HL-60/S4 treated with phorbol 12-myristate 13-acetate at 8.2 ng/mL for 4 days and 3 days (cell line): ENCODE measurements at regions not wholly inside any gene's neighbourhood (a gene's known extent, or its start where the extent isn't known, plus 50 kb on each side); places are given as distances from the start of the nearest gene placed in this dataset.

Experiments used
- in situ Hi-C: fragments of 300-500 bp; cut with MboI; formaldehyde crosslinking; loops from 2 replicates; pipeline ENCODE4 v1.15.0; 2022; ENCODE audit warnings: low sequenced_read_pairs

DNA sequence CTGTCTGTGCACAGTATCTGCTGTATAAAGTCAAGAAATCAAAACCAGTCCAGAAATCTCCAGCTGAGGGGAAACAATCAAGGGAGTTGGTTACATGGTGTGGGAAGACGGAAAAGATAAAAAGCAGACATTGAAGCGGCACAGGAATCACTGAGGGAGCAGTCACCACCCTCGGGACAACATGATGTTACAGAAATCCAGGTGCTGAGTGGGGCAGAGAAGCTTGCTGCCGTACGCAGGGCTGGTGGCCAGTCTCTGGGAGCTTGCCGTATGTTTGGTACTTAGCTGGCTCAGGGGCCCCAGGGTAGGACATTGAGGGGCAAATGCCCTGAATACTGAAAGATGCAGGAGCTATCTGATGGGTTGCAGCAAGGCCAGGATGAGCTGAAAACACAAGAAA is 237.9 kb downstream of the EDEM1 start:
- in situ Hi-C loops, result no loop called here

DNA sequence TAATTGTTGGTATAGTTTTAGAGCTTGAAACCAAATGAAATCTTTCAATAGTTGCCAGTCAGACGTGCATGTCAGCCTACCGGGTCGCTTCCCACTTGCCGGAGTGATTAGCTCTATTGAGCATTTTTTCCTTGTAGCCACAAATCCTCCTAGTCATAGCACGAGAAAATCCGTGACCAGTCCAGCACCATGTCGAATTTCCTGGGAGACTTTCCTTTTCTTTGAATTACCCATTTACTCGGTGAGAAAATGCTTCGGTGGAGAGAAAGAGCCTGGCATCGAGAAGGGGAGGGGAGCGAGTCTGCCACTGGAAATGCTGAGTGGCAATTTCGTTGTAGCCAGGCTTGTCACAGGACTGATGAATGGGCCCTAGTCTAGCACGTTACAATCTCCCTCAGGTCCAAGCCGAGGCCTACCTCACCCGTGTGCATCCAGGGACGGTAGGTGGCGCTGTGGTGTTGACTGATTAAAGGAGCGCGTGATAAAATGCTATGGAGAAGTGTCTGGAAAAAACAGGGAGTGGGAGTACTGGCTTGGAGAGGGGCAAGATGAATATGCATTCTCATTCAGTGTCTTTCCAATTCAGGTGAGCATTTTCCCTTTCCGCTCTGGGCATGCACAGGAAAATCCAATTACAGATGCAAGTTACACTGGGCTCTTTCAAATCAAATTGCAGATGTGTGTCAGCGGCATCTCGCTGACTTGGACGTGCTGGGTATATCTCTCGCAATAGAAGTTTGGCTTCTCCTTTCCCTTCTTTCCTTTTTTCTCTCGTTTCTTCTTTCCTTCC is 238.8 kb downstream of the EDEM1 start:
- in situ Hi-C loops, result no loop called here

DNA sequence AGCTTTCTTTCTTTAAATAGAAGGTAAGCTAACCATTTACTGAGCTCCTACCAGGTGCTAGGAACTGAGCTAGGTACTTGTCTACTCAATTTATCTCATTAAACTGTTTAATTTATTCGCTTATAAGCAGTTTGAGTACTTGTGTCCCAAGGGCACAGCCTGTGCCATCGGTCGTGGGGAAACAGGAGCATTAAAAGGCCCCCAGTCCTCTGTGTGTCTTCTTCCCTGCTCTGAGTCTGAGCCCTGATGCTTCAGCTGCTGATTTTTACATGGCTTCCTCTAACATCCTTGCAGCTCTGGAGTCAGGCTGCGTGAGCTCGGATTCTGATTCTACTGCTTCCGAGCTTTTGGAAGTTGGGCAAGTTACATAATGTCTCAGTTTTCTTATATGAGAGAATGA is 239.5 kb downstream of the EDEM1 start:
- in situ Hi-C loops, result no loop called here

DNA sequence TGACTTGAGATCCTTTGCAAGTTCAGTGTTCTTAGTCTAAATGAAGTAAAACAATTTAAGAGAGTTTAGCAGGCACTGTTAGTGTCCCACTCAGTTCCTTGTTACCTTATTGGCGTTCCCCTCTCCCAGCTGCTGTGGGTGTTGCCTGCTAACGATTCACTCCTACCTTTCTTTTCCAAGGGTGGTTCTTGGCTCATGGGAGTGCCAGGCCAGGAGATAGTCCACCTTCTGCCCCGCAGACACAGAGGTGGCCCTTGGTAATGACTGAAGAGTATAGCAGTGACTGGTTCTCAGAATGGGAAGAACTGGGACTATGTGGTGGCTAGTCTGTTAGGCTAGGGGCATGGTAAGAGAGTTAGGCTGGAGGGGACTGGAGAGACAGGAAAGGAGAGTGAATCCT is 240.4 kb downstream of the EDEM1 start:
- in situ Hi-C loops, result no loop called here

DNA sequence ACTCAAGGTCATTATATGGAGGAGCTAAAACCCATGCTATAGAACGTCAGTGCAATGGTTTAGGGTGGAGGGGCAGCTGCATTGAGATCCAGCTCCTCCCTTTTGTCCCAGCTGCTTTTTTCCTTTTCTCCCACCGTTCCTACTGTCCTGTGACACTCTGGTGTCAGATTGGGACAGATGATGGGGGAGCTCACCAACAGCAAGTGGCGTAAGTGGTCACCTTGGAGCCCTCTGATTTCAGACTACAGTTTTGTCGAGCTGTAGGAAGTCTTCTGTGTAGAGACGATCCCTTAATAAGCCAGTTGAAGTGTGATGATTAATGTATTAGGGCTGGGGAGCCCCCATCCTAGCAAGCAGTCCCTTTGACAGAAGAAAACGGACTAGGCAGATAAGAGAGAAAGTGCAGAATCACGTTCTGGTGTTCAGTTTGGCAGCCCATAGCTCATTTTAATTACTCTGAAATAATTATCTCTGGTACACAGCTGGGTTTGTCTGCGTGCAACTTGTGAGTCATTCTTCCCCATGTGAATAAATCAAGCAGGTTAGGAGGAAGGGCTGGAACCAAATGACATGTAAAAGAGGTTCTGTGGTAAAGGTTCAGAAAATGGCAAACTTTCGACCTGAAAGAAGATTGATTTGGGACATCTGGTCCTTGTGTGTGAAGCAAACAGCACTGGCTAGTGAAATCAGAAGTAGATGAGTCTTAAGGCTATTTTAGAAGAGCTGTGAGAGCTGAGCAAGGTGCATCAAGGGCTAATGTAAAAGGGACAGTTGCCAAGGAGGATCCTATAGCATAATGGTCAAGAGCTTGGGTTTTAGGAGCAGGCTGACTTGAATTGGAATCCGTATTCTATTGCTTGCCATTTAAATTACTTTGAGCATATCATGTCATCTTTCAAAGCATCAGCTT is 241.4 kb downstream of the EDEM1 start:
- in situ Hi-C loops, result no loop called here

DNA sequence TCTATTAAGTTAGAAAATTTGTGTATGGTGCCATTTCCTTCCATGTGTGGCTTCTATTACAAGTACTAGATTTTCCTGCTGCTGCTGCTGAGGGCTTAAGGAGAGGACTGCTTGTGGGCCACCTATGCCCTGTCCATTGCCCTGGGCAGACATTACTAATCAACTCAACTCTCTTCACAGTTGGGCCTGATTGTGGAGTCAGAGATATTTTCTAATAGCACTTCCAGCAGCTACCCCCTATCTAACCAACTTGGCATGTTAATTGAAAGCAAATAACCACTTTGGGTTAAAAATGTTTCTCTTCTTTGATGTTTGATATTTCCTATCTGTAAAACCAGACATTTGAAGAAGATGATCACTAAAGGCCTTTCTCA is 242.0 kb downstream of the EDEM1 start:
- in situ Hi-C loops, result no loop called here

DNA sequence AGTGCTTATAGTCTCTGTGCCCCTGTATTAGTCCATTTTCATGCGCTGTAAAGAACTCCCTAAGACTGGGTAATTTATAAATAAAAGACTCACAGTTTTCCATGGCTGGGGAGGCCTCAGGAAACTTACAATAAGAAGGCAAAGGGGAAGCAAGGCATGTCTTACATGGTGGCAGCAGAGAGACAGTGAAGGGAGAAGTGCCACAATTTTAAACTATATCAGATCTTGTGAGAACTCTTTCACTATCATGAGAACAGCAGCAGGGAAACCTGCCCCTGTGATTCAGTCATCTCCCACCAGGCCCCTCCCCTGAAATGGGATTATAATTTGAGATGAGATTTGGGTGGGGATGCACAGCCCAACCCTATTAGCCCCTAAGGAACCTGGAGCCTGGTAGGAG is 243.2 kb downstream of the EDEM1 start:
- in situ Hi-C loops, result no loop called here

DNA sequence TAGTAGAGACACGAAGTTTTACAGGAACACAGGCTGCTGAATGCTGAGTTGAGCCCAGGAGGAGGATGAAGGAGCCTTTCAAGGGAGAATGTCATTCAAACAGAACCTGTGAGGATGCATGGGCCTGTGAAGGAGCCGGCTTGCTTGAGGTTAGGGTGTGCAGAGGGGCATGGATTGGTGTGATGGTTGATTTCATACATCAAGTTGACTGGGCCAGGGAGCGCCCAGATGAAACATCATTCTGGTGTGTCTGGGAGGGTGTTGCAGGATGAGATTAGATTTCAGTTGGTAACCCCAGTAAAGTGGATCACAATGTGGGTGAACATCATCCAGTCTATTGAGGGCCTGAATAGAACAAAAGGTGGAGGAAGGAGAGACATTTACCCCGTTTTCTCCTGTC is 243.6 kb downstream of the EDEM1 start:
- in situ Hi-C loops, result no loop called here

DNA sequence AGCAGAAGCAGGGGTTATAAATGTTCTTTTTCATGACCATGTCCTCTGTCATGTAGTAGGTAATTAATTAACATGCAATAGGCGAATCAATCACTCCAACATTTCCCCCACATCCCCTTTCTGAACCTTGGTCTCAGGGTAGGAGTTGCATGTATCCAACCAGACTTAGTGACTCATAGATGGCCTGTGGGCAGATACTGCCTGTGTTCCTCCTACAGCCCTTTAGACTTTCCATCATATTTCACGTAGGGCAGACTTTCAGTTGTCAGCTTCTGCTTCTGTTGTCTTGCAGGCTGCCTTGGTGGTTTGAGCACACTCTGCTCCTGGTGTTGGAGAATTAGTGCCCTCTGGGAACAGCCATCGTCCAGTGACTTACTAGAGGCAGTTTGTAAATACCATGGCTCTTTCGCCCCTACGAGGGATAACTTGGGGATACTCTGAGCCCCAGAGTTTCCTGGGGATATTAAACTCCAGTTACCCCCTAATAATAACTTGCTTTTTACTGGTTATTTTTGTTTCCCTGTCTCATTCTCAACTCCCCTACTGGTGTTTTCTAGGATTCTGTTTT is 244.4 kb downstream of the EDEM1 start:
- in situ Hi-C loops, result no loop called here

DNA sequence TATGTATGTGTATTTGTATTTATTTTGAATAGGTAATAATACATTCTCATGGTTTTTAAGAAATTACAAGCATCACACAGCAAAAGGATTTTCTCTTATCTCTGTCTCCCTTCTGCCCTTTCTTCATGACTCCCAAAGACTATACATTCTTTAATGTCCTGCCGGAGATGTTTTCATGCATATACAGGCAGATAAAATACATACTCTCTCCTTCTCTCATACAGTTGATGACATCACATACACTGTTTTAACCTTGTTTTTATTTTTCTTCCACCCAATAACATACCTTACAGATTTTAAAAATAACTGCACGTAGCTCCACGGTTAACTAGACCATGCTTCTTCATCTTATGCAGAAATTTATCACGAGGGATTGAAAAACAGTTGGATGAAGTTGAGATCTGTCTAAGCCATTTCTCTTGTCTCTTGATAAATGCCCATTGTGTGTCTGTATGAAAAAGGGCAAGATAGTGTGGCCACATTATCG is 249.8 kb downstream of the EDEM1 start:
- in situ Hi-C loops, result no loop called here

DNA sequence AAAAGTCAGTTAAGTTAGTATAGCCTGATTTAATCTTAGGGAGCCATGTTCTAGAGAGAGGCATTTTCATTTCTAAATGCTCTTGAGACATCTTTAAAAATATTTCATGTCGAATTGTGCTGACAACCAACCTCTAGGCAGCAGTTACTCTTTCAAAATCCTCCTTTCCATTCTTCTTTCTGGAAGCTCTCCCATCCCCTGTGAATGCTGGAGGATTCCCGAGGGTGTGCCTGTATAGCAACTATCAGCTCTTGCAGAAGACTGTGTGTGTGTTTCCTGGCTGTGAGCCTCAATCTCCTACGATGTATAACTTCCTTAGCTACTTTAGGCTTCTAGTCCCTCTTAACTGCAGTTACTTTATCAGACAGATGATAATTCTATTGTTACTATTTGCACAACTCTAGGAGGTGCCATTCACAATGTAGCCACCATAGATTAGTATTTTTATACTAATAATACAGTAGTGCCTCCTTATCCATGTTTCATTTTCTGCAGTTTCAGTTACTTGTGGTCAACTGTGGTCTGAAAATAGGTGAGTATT is 250.3 kb downstream of the EDEM1 start:
- in situ Hi-C loops, result no loop called here

DNA sequence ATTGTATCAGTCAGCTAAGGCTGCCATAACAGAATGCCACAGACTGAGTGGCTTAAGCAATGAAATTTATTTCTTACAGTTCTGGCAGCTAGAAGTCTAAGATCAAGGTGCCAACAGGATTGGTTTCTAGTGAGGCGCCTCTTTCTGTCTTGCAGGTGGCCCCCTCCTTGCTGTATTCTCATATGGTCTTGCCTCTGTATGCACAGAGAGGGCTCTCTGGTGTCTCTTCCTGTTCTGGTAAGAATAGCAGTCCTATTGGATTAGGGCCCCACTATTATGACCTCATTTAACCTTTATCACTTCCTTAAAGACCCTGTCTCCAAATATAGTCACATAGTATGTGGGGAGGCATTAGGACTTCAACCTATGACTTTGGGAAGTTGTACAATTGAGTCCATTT is 253.9 kb downstream of the EDEM1 start:
- in situ Hi-C loops, result no loop called here

DNA sequence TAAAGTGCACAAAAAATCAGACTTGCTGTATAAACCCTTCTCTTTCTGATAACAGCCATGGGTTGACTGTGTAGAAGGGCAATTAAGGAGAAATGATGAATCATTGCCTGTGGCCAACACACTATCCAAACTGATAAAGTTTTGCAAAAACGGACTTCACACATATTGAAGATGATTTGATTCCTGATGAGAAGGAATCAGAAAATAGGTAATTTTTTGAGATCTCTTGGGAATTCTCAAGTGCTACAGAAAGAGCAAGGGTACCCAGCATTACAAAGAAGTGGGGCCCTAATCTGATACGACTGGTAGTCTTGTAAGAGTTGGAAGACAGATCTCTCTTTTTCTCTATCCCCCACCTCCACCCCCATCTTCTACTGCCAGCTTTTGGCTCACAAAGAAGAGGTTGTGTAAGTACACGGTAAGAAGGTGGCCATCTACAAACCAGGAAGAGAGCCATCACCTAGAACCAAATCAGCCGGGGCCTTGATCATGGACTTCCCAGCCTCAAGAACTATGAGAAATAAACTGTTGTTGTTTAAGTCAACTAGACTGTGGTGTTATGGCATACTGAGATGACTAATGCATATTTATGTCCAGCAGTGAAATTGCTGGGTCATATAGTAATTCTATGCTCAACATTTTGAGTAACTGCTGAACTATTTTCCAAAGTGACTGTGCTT is 254.7 kb downstream of the EDEM1 start:
- in situ Hi-C loops, result no loop called here

DNA sequence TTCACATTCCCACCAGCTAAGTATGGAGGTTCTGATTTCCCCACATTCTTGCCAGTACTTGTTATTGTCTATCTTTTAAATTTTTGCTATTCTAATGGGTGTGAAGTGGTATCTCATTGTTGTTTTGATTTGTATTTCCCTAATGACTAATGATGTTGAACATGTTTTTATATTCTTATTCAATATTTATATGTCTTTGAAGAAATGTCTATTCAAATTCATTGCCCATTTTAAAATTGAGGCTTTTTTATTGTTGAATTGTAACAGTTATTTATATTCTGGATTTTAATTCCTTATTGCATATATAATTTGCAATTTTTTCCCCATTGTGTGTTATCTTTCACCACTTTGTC is 255.3 kb downstream of the EDEM1 start:
- in situ Hi-C loops, result no loop called here

DNA sequence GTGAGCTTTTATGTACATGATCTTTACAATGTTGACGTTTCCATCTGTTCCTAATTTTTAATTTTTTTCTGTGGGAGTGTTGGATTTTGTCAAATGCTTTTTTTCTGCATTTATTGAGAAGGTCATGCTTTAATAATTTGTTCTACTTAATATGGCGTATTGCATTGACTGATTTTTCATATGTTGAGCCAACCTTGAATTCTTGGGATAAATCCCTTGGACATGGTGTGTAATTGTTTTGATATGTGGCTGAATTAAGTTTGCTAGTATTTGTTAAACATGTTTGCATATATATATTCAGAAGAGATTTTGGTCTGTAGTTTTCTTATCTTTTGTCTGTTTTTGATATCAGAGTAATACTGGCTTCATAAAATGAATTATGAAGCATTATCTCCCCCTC is 256.7 kb downstream of the EDEM1 start:
- in situ Hi-C loops, result no loop called here

DNA sequence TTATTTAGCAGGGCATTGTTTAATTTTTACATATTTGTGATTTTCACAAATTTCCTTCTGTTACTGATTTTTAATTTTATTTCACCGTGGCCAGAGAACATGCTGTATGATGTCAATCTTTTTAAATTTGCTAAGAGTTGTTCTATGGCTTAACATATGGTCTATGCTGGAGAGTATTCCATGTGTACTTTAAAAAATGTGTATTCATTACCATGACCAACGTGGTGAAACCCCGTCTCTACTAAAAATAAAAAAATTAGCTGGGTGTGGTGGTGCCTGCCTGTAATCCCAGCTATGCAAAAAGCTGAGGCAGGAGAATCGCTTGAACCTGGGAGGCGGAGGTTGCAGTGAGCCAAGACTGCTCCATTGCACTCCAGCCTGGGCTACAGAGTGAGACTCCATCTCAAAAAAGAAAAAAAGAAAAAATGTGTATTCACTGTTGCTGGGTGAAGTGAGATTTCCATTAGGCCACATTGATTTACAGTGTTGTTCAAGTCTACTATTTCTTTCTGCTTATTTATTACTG is 258.2 kb downstream of the EDEM1 start:
- in situ Hi-C loops, result no loop called here

DNA sequence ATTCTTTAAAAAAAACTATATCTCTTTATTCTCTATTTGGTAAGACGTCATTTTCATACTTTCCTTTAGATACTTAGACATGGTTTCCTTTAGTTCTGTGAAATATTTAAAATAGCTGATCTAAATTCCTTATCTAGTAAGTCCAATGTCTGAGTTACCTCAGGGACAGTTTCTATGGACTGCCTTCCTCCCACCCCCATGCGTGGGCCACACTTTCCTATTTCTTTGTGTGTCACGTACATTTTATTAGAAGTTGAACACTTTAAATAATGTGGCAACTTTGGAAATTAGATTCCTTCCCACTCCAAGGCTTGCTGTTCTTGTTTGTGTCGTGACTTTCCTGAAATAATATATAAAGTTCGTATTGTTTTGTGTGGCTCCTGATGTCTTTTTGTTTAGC is 260.7 kb downstream of the EDEM1 start:
- in situ Hi-C loops, result no loop called here

DNA sequence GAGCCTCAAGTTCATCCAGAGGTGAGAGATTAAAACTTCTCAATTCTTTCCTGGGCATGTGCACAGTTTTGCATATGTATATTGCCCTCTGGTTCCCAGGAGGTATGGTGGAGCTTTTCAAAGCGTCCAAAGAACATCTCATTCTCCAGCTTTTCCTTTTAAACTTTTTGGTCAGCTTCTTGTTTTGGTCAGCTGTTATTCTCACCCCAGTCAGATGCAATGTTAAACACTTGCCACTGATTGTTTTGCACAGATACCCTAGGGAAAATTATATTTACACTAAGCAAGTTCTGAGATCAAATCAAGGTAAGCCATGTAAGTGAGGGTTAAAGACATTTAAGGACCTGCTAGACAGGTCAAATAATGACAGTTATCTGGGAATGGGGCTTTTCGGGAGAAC is 261.3 kb downstream of the EDEM1 start:
- in situ Hi-C loops, result no loop called here

DNA sequence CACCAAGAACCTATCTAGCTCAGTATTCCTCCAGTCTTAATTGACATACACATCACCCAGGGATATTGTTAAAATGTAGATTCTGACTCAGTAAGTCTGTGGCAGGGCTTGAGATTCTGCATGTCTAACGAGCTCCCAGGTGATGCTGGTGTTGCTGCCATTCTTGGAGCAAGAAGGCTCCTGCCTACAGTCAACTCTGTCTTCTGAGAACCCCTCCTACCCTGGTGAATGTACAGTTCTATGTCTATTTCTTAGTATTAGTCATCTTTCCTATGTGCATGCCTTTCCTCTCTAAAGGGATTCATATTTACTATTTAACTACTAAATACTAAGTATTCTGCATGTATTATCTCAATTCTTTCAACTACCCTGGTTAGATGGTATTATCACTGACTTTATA is 268.7 kb downstream of the EDEM1 start:
- in situ Hi-C loops, result no loop called here

DNA sequence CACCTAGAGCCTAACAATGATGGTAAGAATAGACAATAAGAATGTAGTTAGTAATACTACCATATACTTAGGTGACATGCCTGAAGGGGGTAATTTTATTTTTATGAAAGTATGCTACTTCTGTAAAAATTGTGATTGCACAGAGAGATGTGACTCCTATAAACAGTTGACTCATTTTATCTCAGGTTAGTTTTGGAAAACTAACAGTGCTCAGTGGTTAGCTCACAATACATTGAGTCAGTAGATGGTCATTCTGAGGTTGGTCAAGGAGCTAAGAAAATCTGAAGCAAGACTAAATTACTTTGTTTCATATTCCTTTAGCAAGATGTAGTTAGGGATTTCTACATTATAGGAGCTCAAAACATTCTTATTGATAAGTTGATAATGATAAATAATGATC is 271.0 kb downstream of the EDEM1 start:
- in situ Hi-C loops, result no loop called here

DNA sequence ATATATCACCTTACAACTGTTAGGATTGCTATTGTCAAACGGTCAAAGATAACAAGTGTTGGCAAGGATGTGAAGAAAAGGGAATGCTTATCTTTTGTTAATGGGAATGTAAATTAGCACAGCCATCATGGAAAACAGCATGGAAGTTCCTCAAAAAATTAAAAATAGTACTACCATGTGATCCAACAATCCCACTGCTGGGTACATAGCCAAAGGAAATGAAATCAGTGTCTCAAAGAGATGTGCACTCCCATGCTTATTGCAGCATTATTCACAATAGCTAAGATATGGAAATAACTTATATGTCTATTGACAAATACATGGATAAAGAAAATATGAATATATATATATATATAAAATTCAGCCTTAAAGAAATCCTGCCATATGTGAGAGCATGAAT is 274.6 kb downstream of the EDEM1 start:
- in situ Hi-C loops, result no loop called here
